Ovary (tissue), 3 donors: ENCODE measurements at regions not wholly inside any gene's neighbourhood (a gene's known extent, or its start where the extent isn't known, plus 50 kb on each side); places are given as distances from the start of the nearest gene placed in this dataset.

ENCODE experiments used
- POLR2A ChIP-seq: fragments of 450-650 bp; IDR thresholded peaks from one replicate; pipeline ENCODE4 v1.6.1; 2017; ENCODE audit warnings: antibody characterized with exemption, mild to moderate bottlenecking, moderate library complexity
- TF ChIP-seq, protein P1 (sequence below), 3 donors: fragments of 450-650 bp in 2 of 3; fragments of 200-600 bp in 1 of 3; IDR thresholded peaks; one replicate each; pipeline versions ENCODE4 v1.5.1 to v1.8.0; 2016 to 2022; ENCODE audit warnings: antibody characterized with exemption in 3 of 3, mild to moderate bottlenecking in 1 of 3
- donor health status: DM: no; HTN: no; CAD: no.

DNA sequence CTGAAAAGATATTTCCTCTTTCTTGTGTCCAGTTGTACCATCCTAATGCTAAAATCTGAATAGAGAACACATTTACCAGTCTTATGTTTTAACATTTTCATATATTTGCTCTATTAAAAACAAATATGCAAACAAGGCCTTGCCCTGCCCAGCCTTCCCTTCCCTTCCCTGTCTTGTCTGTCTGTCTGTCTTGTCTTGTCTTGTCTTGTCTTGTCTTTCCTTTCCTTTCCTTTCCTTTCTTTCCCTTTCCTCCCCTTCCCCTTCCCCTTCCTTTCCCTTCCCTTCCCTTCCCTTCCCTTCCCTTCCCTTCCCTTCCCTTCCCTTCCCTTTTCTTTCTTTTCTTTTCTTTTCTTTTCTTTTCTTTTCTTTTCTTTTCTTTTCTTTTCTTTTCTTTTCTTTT is 1103.5 kb downstream of the STIM2 start:
- TF ChIP-seq, protein P1, sequence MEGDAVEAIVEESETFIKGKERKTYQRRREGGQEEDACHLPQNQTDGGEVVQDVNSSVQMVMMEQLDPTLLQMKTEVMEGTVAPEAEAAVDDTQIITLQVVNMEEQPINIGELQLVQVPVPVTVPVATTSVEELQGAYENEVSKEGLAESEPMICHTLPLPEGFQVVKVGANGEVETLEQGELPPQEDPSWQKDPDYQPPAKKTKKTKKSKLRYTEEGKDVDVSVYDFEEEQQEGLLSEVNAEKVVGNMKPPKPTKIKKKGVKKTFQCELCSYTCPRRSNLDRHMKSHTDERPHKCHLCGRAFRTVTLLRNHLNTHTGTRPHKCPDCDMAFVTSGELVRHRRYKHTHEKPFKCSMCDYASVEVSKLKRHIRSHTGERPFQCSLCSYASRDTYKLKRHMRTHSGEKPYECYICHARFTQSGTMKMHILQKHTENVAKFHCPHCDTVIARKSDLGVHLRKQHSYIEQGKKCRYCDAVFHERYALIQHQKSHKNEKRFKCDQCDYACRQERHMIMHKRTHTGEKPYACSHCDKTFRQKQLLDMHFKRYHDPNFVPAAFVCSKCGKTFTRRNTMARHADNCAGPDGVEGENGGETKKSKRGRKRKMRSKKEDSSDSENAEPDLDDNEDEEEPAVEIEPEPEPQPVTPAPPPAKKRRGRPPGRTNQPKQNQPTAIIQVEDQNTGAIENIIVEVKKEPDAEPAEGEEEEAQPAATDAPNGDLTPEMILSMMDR (IDR thresholded peaks at IDR 0.05): no peak
- no peak for TF ChIP-seq POLR2A
